ENCODE measurements at regions not wholly inside any gene's neighbourhood (a gene's known extent, or its start where the extent isn't known, plus 50 kb on each side); places are given as distances from the start of the nearest gene placed in this dataset.
"Not testable (repeated sequence)": the region's sequence is repeated elsewhere in the genome, so short reads cannot be mapped to it uniquely, and the experiment has no call there.

- no peak overlapping the region for H3K4me3 Mint-ChIP-seq
- DNase-seq (no peak), ATAC-seq (no peak)
- no peak overlapping the region for H3K27ac Mint-ChIP-seq
- H3K27ac ChIP-seq (ENCODE audit: low read depth, low read length): no peak overlapping the region
- no peaks in the 10 kb centered on the region for H3K36me3 ChIP-seq (ENCODE audit: control insufficient read depth in 2 of 3, insufficient read depth in 3 of 3, low read length in 3 of 3)
- CTCF ChIA-PET: interaction anchor here (0.6 kb wide), 1 partner anchor 210 kb away, joined by 3 read pairs; no protein-coding TSS in a partner anchor
- POLR2A ChIA-PET: no interaction called here
- peaks cover 0 to 10% (median 0%) of the 10 kb centered on the region in 7 donors for H3K4me1 Mint-ChIP-seq
- no peaks in the 10 kb centered on the region for H3K9me3 ChIP-seq (ENCODE audit: control insufficient read depth in 2 of 3, low read length in 3 of 3)
- H3K27me3 ChIP-seq (ENCODE audit: control insufficient read depth in 2 of 2, insufficient read depth in 2 of 2, low read length in 2 of 2): no peaks in the 10 kb centered on the region
- H3K4me1 ChIP-seq (ENCODE audit: control insufficient read depth in 2 of 2, insufficient read depth in 2 of 2, low read length in 2 of 2): no peaks in the 10 kb centered on the region
- peaks cover 0 to 7% (median 1%) of the 10 kb centered on the region in 11 donors for H3K9me3 Mint-ChIP-seq
- peaks cover 0 to 8% (median 5%) of the 10 kb centered on the region in 5 donors for H3K27me3 Mint-ChIP-seq
- peaks cover 0 to 4% (median 0%) of the 10 kb centered on the region in 5 donors for H3K36me3 Mint-ChIP-seq
- intact Hi-C loops (cut with micrococcal nuclease): no loop called here
- no peak overlapping the region for H3K4me3 ChIP-seq (ENCODE audit: low read length)
Measured at GRCh38 chr4:123528501-123529277, 132.1 kb downstream of the SPRY1 start.

GRCh38 chr4:123529278-123529568 lies 132.6 kb downstream of the SPRY1 start:
- POLR2A ChIA-PET: no interaction called here
- peaks cover 0 to 8% (median 5%) of the 10 kb centered on the region in 5 donors for H3K27me3 Mint-ChIP-seq
- Histone ChIP-seq H3K27ac (ENCODE audit: low read depth, low read length) (no peak overlapping the region), H3K4me1 (ENCODE audit: control insufficient read depth in 2 of 2, insufficient read depth in 2 of 2, low read length in 2 of 2) (no peaks in the 10 kb centered on the region), H3K27me3 (ENCODE audit: control insufficient read depth in 2 of 2, insufficient read depth in 2 of 2, low read length in 2 of 2) (no peaks in the 10 kb centered on the region), H3K4me3 (ENCODE audit: low read length) (no peak overlapping the region), H3K9me3 (ENCODE audit: control insufficient read depth in 2 of 3, low read length in 3 of 3) (no peaks in the 10 kb centered on the region), H3K36me3 (ENCODE audit: control insufficient read depth in 2 of 3, insufficient read depth in 3 of 3, low read length in 3 of 3) (no peaks in the 10 kb centered on the region)
- intact Hi-C loops (cut with micrococcal nuclease): no loop called here
- H3K4me1 Mint-ChIP-seq: peaks cover 0 to 10% (median 0%) of the 10 kb centered on the region in 7 donors
- no peak for DNase-seq
- H3K27ac Mint-ChIP-seq: no peak overlapping the region
- peaks cover 0 to 4% (median 0%) of the 10 kb centered on the region in 5 donors for H3K36me3 Mint-ChIP-seq
- H3K9me3 Mint-ChIP-seq: peaks cover 0 to 7% (median 1%) of the 10 kb centered on the region in 11 donors
- CTCF ChIA-PET: no interaction called here
- H3K4me3 Mint-ChIP-seq: no peak overlapping the region
- no peak for ATAC-seq

- Mint-ChIP-seq H3K27me3 (peaks cover 0 to 8% (median 5%) of the 10 kb centered on the region in 5 donors), H3K4me1 (peaks cover 0 to 10% (median 0%) of the 10 kb centered on the region in 7 donors), H3K36me3 (peaks cover 0 to 4% (median 0%) of the 10 kb centered on the region in 5 donors), H3K9me3 (peaks cover 0 to 7% (median 0%) of the 10 kb centered on the region in 11 donors), H3K4me3 (no peak overlapping the region), H3K27ac (no peak overlapping the region)
- intact Hi-C loops (cut with micrococcal nuclease): no loop called here
- no peak overlapping the region for H3K4me3 ChIP-seq (ENCODE audit: low read length)
- no peak for DNase-seq
- no peaks in the 10 kb centered on the region for H3K27me3 ChIP-seq (ENCODE audit: control insufficient read depth in 2 of 2, insufficient read depth in 2 of 2, low read length in 2 of 2)
- no peaks in the 10 kb centered on the region for H3K4me1 ChIP-seq (ENCODE audit: control insufficient read depth in 2 of 2, insufficient read depth in 2 of 2, low read length in 2 of 2)
- ChIA-PET POLR2A (no interaction called here), CTCF (no interaction called here)
- H3K27ac ChIP-seq (ENCODE audit: low read depth, low read length): no peak overlapping the region
- H3K36me3 ChIP-seq (ENCODE audit: control insufficient read depth in 2 of 3, insufficient read depth in 3 of 3, low read length in 3 of 3): no peaks in the 10 kb centered on the region
- no peaks in the 10 kb centered on the region for H3K9me3 ChIP-seq (ENCODE audit: control insufficient read depth in 2 of 3, low read length in 3 of 3)
- ATAC-seq: no peak
Measured at GRCh38 chr4:123530357-123530756, 133.8 kb downstream of the SPRY1 start.

- H3K27me3 Mint-ChIP-seq: peaks cover 0 to 4% (median 0%) of the 10 kb centered on the region in 5 donors
- no peak overlapping the region for H3K4me3 Mint-ChIP-seq
- ChIA-PET POLR2A (no interaction called here), CTCF (no interaction called here)
- peaks cover 0 to 4% (median 0%) of the 10 kb centered on the region in 5 donors for H3K36me3 Mint-ChIP-seq
- no peaks in the 10 kb centered on the region for H3K36me3 ChIP-seq (ENCODE audit: control insufficient read depth in 2 of 3, insufficient read depth in 3 of 3, low read length in 3 of 3)
- DNase-seq: no peak
- no peak for ATAC-seq
- no peak overlapping the region for H3K4me3 ChIP-seq (ENCODE audit: low read length)
- intact Hi-C loops (cut with micrococcal nuclease): no loop called here
- no peaks in the 10 kb centered on the region for H3K4me1 ChIP-seq (ENCODE audit: control insufficient read depth in 2 of 2, insufficient read depth in 2 of 2, low read length in 2 of 2)
- no peak overlapping the region for H3K27ac ChIP-seq (ENCODE audit: low read depth, low read length)
- no peak overlapping the region for H3K27ac Mint-ChIP-seq
- H3K4me1 Mint-ChIP-seq: peaks cover 0 to 9% (median 4%) of the 10 kb centered on the region in 7 donors
- H3K9me3 ChIP-seq (ENCODE audit: control insufficient read depth in 2 of 3, low read length in 3 of 3): no peaks in the 10 kb centered on the region
- H3K9me3 Mint-ChIP-seq: peaks cover 0 to 11% (median 2%) of the 10 kb centered on the region in 11 donors
- H3K27me3 ChIP-seq (ENCODE audit: control insufficient read depth in 2 of 2, insufficient read depth in 2 of 2, low read length in 2 of 2): no peaks in the 10 kb centered on the region
Measured at GRCh38 chr4:123535037-123535748, 138.6 kb downstream of the SPRY1 start.

GRCh38 chr4:123536225-123536624 lies 139.6 kb downstream of the SPRY1 start:
- no peak overlapping the region for H3K4me3 ChIP-seq (ENCODE audit: low read length)
- H3K36me3 ChIP-seq (ENCODE audit: control insufficient read depth in 2 of 3, insufficient read depth in 3 of 3, low read length in 3 of 3): no peaks in the 10 kb centered on the region
- DNase-seq (no peak), ATAC-seq (no peak)
- H3K27me3 Mint-ChIP-seq: peaks cover 0 to 4% (median 0%) of the 10 kb centered on the region in 5 donors
- H3K27ac ChIP-seq (ENCODE audit: low read depth, low read length): no peak overlapping the region
- intact Hi-C loops (cut with micrococcal nuclease): no loop called here
- no peaks in the 10 kb centered on the region for H3K9me3 ChIP-seq (ENCODE audit: control insufficient read depth in 2 of 3, low read length in 3 of 3)
- H3K27ac Mint-ChIP-seq: no peak overlapping the region
- no peaks in the 10 kb centered on the region for H3K4me1 ChIP-seq (ENCODE audit: control insufficient read depth in 2 of 2, insufficient read depth in 2 of 2, low read length in 2 of 2)
- H3K4me3 Mint-ChIP-seq: peak overlapping the region in 1 of 10 donors; percentile 17
- ChIA-PET CTCF (interaction anchor here (0.6 kb wide), 1 partner anchor 9 kb away, joined by 3 read pairs; no protein-coding TSS in a partner anchor), POLR2A (interaction anchor here (0.6 kb wide), 1 partner anchor 1058 kb away, joined by 3 read pairs; no protein-coding TSS in a partner anchor)
- no peaks in the 10 kb centered on the region for H3K27me3 ChIP-seq (ENCODE audit: control insufficient read depth in 2 of 2, insufficient read depth in 2 of 2, low read length in 2 of 2)
- H3K9me3 Mint-ChIP-seq: peaks cover 0 to 11% (median 2%) of the 10 kb centered on the region in 11 donors
- peaks cover 0 to 9% (median 4%) of the 10 kb centered on the region in 7 donors for H3K4me1 Mint-ChIP-seq
- H3K36me3 Mint-ChIP-seq: peaks cover 0 to 4% (median 0%) of the 10 kb centered on the region in 5 donors

GRCh38 chr4:123537906-123538402 lies 141.4 kb downstream of the SPRY1 start:
- H3K27ac ChIP-seq (ENCODE audit: low read depth, low read length); CTCF ChIA-PET; intact Hi-C loops (cut with micrococcal nuclease); H3K9me3 ChIP-seq (ENCODE audit: control insufficient read depth in 2 of 3, low read length in 3 of 3); H3K4me1 ChIP-seq (ENCODE audit: control insufficient read depth in 2 of 2, insufficient read depth in 2 of 2, low read length in 2 of 2); H3K9me3 Mint-ChIP-seq; H3K36me3 ChIP-seq (ENCODE audit: control insufficient read depth in 2 of 3, insufficient read depth in 3 of 3, low read length in 3 of 3); H3K27ac Mint-ChIP-seq; DNase-seq; ATAC-seq; H3K4me3 ChIP-seq (ENCODE audit: low read length); H3K4me3 Mint-ChIP-seq; H3K27me3 ChIP-seq (ENCODE audit: control insufficient read depth in 2 of 2, insufficient read depth in 2 of 2, low read length in 2 of 2); H3K27me3 Mint-ChIP-seq; H3K4me1 Mint-ChIP-seq; POLR2A ChIA-PET; H3K36me3 Mint-ChIP-seq: not testable (repeated sequence)

Measured in naive thymus-derived CD4-positive, alpha-beta T cell (primary cell).